HepG2 (cell line): ENCODE measurements at regions not wholly inside any gene's neighbourhood (a gene's known extent, or its start where the extent isn't known, plus 50 kb on each side); places are given as distances from the start of the nearest gene placed in this dataset.

Experiments used
- ATAC-seq: fragments of 200-7000 bp; cut with Tn5 transposase; 3 replicates; pipeline ENCODE4 v1.9.1; 2020; ENCODE audit warnings: mild to moderate bottlenecking, moderate library complexity
- BruUV-seq: library from RNA; stranded (reverse); fragments of 400-500 nt; replicated peaks from 2 replicates; lab custom pipeline; 2021; lab: Mats Ljungman, UMichigan
- CTCF ChIA-PET: fragments of 300-600 bp; formaldehyde crosslinking; extraction: SDS; loops from one replicate; lab custom pipeline; 2021; ENCODE audit warnings: low total read pairs, inconsistent platforms, low intra/inter-chr PET ratio; lab: Yijun Ruan, JAX
- POLR2A ChIA-PET: fragments of 350-600 bp; sonication (Branson Sonifier 250); formaldehyde crosslinking; loops from one replicate; lab custom pipeline; 2020; ENCODE audit warnings: antibody characterized with exemption, inconsistent platforms; lab: Yijun Ruan, JAX
- DNase-seq: peaks from one replicate; pipeline ENCODE4 v3.0.0-alpha.2; 2015; ENCODE audit warnings: low spot score
- FAIRE-seq: peaks from 3 replicates; lab custom pipeline; 2011; peaks lifted over from hg19 to GRCh38; lab: Jason Lieb, UNC
- H2AFZ ChIP-seq: one replicate; pipeline ENCODE4 v1.6.1; 2011; ENCODE audit warnings: low read length, inconsistent platforms
- H3K27ac ChIP-seq: fragments of 300-600 bp; 3 replicates; pipeline ENCODE4 v1.8.0; 2011; ENCODE audit warnings: mixed run types, mild to moderate bottlenecking, mixed read lengths, low read length, inconsistent platforms; ENCODE audit not compliant: insufficient read depth; ENCODE audit errors: extremely low read length
- H3K27me3 ChIP-seq, 2 experiments: fragments of 200-600 bp in 1 of 2; 2 replicates in 1 of 2; 3 replicates in 1 of 2; pipeline versions ENCODE4 v1.6.0 to v1.8.0; 2011; ENCODE audit warnings: low read length in 2 of 2, mild to moderate bottlenecking in 2 of 2, moderate library complexity in 2 of 2, inconsistent platforms in 1 of 2; ENCODE audit not compliant: insufficient read depth in 2 of 2, control insufficient read depth in 1 of 2
- H3K36me3 ChIP-seq, 2 experiments: fragments of 200-600 bp in 1 of 2; replicated peaks in 1 of 2; 2 replicates in 1 of 2; 3 replicates in 1 of 2; pipeline versions ENCODE4 v1.5.1 to v1.8.0; 2011; ENCODE audit warnings: low read length in 2 of 2, inconsistent platforms in 1 of 2; ENCODE audit not compliant: insufficient read depth in 2 of 2, control insufficient read depth in 1 of 2
- H3K4me1 ChIP-seq: 2 replicates; pipeline ENCODE4 v1.5.1; 2012; ENCODE audit warnings: low read length, inconsistent platforms; ENCODE audit not compliant: insufficient read depth
- H3K4me2 ChIP-seq: 2 replicates; pipeline ENCODE4 v1.6.0; 2011; ENCODE audit warnings: low read depth, low read length, inconsistent platforms
- H3K4me3 ChIP-seq, 3 experiments: fragments of 200-600 bp in 1 of 3; sonication (generic), shearing (Covaris generic) in 1 of 3; replicated peaks in 1 of 3; 2 replicates each; pipeline ENCODE4 v1.5.1; 2011 to 2016; ENCODE audit warnings: low read length in 3 of 3, inconsistent platforms in 2 of 3, low read depth in 2 of 3, mild to moderate bottlenecking in 2 of 3, control low read depth in 1 of 3, mixed read lengths in 1 of 3; ENCODE audit not compliant: insufficient read depth in 1 of 3
- H3K79me2 ChIP-seq: one replicate; pipeline ENCODE4 v1.6.1; 2011; ENCODE audit warnings: low read length, inconsistent platforms; ENCODE audit not compliant: insufficient read depth
- H3K9ac ChIP-seq: 2 replicates; pipeline ENCODE4 v1.6.0; 2011; ENCODE audit warnings: mild to moderate bottlenecking, low read depth, low read length, inconsistent platforms; ENCODE audit not compliant: insufficient read depth
- H3K9me3 ChIP-seq: 2 replicates; pipeline ENCODE4 v1.5.1; 2012; ENCODE audit warnings: mild to moderate bottlenecking, low read length
- H4K20me1 ChIP-seq: 2 replicates; pipeline ENCODE4 v1.6.0; 2011; ENCODE audit warnings: inconsistent platforms, mild to moderate bottlenecking, low read length, moderate library complexity; ENCODE audit not compliant: insufficient read depth
- GATAD1 ChIP-seq: IDR thresholded peaks from 2 replicates; pipeline ENCODE4 v1.6.1; 2016; ENCODE audit warnings: missing genetic modification reagents, missing compliant biosample characterization
- JDP2 ChIP-seq: sonication (generic); formaldehyde crosslinking; IDR thresholded peaks from 2 replicates; pipeline ENCODE4 v1.8.1; 2022; ENCODE audit warnings: missing genetic modification reagents, borderline replicate concordance
- MBNL3 ChIP-seq: fragments of 250-450 bp; sonication (Bioruptor Pico); conservative IDR thresholded peaks from 2 replicates; pipeline ENCODE4 v1.8.0; 2022; ENCODE audit warnings: mild to moderate bottlenecking, inconsistent platforms
- RAD21 ChIP-seq: fragments of 450-650 bp; formaldehyde crosslinking; IDR thresholded peaks from 2 replicates; pipeline ENCODE4 v1.5.0; 2020; ENCODE audit warnings: mild to moderate bottlenecking
- SSRP1 ChIP-seq: IDR thresholded peaks from 2 replicates; pipeline ENCODE4 v1.6.1; 2016; ENCODE audit warnings: control low read depth
- ZFP1 ChIP-seq: IDR thresholded peaks from 2 replicates; pipeline ENCODE4 v1.6.1; 2016
- ZNF678 ChIP-seq: sonication (generic); formaldehyde crosslinking; IDR thresholded peaks from 2 replicates; pipeline ENCODE4 v1.4.0; 2020; ENCODE audit warnings: mild to moderate bottlenecking, missing genetic modification reagents
- ZNF777 ChIP-seq: sonication (generic); formaldehyde crosslinking; IDR thresholded peaks from 2 replicates; pipeline ENCODE4 v1.4.0; 2020; ENCODE audit warnings: missing genetic modification reagents
- WGBS: methylation state at CpG from one replicate; pipeline ENCODE4 v1.1.6; 2017; ENCODE audit warnings: low lambda C conversion rate; 5-methylcytosine and 5-hydroxymethylcytosine counted together
- in situ Hi-C: cut with HindIII; loops from 2 replicates; pipeline ENCODE4 v1.10.0; 2017; ENCODE audit warnings: low pct_unique_long_range_greater_than_20kb; ENCODE audit not compliant: extremely low pct_ligation_motif_present
- intact Hi-C: fragments of 100-400 bp; cut with micrococcal nuclease; formaldehyde crosslinking; loops from one replicate; pipeline ENCODE4 v1.10.0; 2022; ENCODE audit not compliant: unreplicated experiment
- TF ChIP-seq, protein P1 (sequence below): sonication (generic); formaldehyde crosslinking; IDR thresholded peaks from 2 replicates; pipeline ENCODE4 v1.5.1; 2020; ENCODE audit warnings: missing genetic modification reagents, mild to moderate bottlenecking, borderline replicate concordance
- TF ChIP-seq, protein P2 (sequence below): sonication (generic); formaldehyde crosslinking; conservative IDR thresholded peaks from 2 replicates; pipeline ENCODE4 v1.8.0; 2022; ENCODE audit warnings: low read depth, missing genetic modification reagents
- TF ChIP-seq, protein P3 (sequence below): fragments of 450-650 bp; IDR thresholded peaks from 2 replicates; pipeline ENCODE4 v1.6.1; 2016

DNA sequence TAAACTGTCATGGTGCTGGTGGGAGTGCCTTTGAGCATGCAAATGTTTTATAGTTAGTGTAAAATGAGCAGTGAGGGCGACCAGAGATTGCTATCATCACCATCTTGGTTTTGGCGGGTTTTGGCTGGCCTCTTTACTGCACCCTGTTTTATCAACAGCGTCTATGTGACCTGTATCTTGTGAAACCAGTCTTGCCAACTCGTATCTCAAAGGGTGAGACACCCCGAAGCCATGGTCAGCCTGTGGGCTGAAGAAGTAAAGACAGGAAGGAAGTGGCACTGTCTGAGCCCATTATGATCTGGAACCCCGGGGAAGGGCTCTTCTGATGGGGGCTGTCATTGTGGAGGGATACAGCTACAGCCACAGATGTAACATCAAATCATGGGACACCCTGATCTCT is 81.5 kb upstream of the FAM216B start:
- Histone ChIP-seq H4K20me1 (no peaks in the 10 kb centered on the region), H3K4me2 (no peak overlapping the region), H3K4me1 (no peaks in the 10 kb centered on the region), H3K27me3 (no peaks in the 10 kb centered on the region), H3K27ac (no peak overlapping the region), H3K36me3 (no peaks in the 10 kb centered on the region), H2AFZ (no peak overlapping the region), H3K9me3 (no peaks in the 10 kb centered on the region; the same call in 1 of the 2 replicates), H3K79me2 (no peaks in the 10 kb centered on the region), H3K9ac (no peak overlapping the region), H3K4me3 (no peak overlapping the region)
- no TSS peak for BruUV-seq
- in situ Hi-C loops, result no loop called here
- DNase-seq (no peak), FAIRE-seq (no peak), ATAC-seq (no peak)
- CTCF ChIA-PET, result no interaction called here
- POLR2A ChIA-PET, result no interaction called here
- intact Hi-C loops, result no loop called here
- WGBS, result 3% methylated on average over 5 of the region's 6 CpGs
- no peak for TF ChIP-seq MBNL3 (CRISPR knock-in tag)
- no peak for TF ChIP-seq ZNF678 (CRISPR knock-in tag)
- TF ChIP-seq, protein P1, sequence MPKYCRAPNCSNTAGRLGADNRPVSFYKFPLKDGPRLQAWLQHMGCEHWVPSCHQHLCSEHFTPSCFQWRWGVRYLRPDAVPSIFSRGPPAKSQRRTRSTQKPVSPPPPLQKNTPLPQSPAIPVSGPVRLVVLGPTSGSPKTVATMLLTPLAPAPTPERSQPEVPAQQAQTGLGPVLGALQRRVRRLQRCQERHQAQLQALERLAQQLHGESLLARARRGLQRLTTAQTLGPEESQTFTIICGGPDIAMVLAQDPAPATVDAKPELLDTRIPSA (CRISPR knock-in tag), result no peak
- TF ChIP-seq, protein P2, sequence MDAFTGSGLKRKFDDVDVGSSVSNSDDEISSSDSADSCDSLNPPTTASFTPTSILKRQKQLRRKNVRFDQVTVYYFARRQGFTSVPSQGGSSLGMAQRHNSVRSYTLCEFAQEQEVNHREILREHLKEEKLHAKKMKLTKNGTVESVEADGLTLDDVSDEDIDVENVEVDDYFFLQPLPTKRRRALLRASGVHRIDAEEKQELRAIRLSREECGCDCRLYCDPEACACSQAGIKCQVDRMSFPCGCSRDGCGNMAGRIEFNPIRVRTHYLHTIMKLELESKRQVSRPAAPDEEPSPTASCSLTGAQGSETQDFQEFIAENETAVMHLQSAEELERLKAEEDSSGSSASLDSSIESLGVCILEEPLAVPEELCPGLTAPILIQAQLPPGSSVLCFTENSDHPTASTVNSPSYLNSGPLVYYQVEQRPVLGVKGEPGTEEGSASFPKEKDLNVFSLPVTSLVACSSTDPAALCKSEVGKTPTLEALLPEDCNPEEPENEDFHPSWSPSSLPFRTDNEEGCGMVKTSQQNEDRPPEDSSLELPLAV (CRISPR knock-in tag), result no peak
- no peak for TF ChIP-seq GATAD1 (CRISPR knock-in tag)
- no peak for TF ChIP-seq ZNF777 (CRISPR knock-in tag)
- TF ChIP-seq RAD21 (CRISPR knock-in tag), result no peak
- TF ChIP-seq JDP2 (CRISPR knock-in tag), result no peak
- no peak for TF ChIP-seq SSRP1 (CRISPR knock-in tag)
- TF ChIP-seq, protein P3, sequence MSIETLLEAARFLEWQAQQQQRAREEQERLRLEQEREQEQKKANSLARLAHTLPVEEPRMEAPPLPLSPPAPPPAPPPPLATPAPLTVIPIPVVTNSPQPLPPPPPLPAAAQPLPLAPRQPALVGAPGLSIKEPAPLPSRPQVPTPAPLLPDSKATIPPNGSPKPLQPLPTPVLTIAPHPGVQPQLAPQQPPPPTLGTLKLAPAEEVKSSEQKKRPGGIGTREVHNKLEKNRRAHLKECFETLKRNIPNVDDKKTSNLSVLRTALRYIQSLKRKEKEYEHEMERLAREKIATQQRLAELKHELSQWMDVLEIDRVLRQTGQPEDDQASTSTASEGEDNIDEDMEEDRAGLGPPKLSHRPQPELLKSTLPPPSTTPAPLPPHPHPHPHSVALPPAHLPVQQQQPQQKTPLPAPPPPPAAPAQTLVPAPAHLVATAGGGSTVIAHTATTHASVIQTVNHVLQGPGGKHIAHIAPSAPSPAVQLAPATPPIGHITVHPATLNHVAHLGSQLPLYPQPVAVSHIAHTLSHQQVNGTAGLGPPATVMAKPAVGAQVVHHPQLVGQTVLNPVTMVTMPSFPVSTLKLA, result no peak
- no peak for TF ChIP-seq ZFP1 (CRISPR knock-in tag)
- TF ChIP-seq, all 625 proteins: peak for 0
